ENCODE measurements at regions not wholly inside any gene's neighbourhood (a gene's known extent, or its start where the extent isn't known, plus 50 kb on each side); places are given as distances from the start of the nearest gene placed in this dataset.

GRCh38 chr22:48855593-48856307 is 971.9 kb downstream of the BRD1 start:
- no peak for DNase-seq (ENCODE audit: low read depth)

- DNase-seq (ENCODE audit: low read depth), result no peak
Observed at GRCh38 chr22:48855013-48855412, 972.7 kb downstream of the BRD1 start.

GRCh38 chr22:48853627-48854240 is 973.9 kb downstream of the BRD1 start:
- no peak for DNase-seq (ENCODE audit: low read depth)

- no peak for DNase-seq (ENCODE audit: low read depth)
Observed at GRCh38 chr22:48851933-48852549, 975.6 kb downstream of the BRD1 start.

- DNase-seq (ENCODE audit: low read depth), result no peak
Observed at GRCh38 chr22:48850658-48851287, 976.9 kb downstream of the BRD1 start.

GRCh38 chr22:48849963-48850657 is 977.6 kb downstream of the BRD1 start:
- no peak for DNase-seq (ENCODE audit: low read depth)

GRCh38 chr22:48849219-48849912 is 978.3 kb downstream of the BRD1 start:
- DNase-seq (ENCODE audit: low read depth), result no peak

- DNase-seq (ENCODE audit: low read depth), result no peak
Observed at GRCh38 chr22:48846200-48846599, 981.5 kb downstream of the BRD1 start.

- no peak for DNase-seq (ENCODE audit: low read depth)
Observed at GRCh38 chr22:48845356-48845936, 982.2 kb downstream of the BRD1 start.

- DNase-seq (ENCODE audit: low read depth), result no peak
Observed at GRCh38 chr22:48844056-48844675, 983.5 kb downstream of the BRD1 start.

GRCh38 chr22:48843640-48844039 is 984.0 kb downstream of the BRD1 start:
- no peak for DNase-seq (ENCODE audit: low read depth)

GRCh38 chr22:48842976-48843375 is 984.7 kb downstream of the BRD1 start:
- no peak for DNase-seq (ENCODE audit: low read depth)

GRCh38 chr22:48842583-48842945 is 985.1 kb downstream of the BRD1 start:
- DNase-seq (ENCODE audit: low read depth), result no peak

- no peak for DNase-seq (ENCODE audit: low read depth)
Observed at GRCh38 chr22:48841881-48842582, 985.6 kb downstream of the BRD1 start.

GRCh38 chr22:48840112-48840949 is 987.3 kb downstream of the BRD1 start:
- DNase-seq (ENCODE audit: low read depth), result no peak

GRCh38 chr22:48838846-48839730 is 988.6 kb downstream of the BRD1 start:
- no peak for DNase-seq (ENCODE audit: low read depth)

- DNase-seq (ENCODE audit: low read depth), result no peak
Observed at GRCh38 chr22:48838376-48838775, 989.3 kb downstream of the BRD1 start.

GRCh38 chr22:48837341-48837935 is 990.2 kb downstream of the BRD1 start:
- no peak for DNase-seq (ENCODE audit: low read depth)
